ENCODE measurements at regions not wholly inside any gene's neighbourhood (a gene's known extent, or its start where the extent isn't known, plus 50 kb on each side); places are given as distances from the start of the nearest gene placed in this dataset.

DNA sequence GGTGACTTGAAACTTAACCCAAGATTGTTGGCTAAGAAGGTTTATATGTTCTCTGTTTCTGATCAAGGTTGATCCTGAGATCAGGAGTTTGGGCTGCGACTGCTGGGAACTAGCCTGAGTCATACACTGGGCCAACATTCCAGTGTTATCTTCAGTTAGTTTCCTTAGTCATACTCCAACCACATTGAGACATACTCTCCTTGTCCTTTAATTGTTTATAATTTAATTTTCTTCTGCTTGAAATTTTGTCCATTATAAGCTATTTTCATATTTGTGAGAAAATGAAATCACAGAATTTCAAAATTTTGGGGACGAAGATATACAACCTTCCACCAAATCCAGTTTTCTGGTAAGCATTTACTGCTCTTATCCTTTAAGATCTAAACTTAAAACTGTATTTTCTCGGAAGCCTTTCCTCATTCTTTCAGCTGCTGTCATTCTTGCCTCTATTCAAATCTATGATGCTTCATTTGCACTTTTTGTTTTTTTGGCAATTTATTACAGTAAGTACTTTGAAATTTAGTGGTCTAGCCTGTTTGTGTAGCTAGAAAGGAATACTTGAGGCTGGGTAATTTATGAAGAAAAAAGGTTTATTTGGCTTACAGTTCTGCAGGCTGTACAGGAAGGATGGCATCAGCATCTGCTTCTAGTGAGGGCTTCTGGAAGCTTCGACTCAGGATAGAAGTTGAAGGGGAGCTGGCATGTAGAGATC is 63.4 kb upstream of the POT1 start:
- Mint-ChIP-seq H3K27me3 (no peaks in the 10 kb centered on the region), H3K36me3 (no peaks in the 10 kb centered on the region), H3K27ac (no peak overlapping the region), H3K4me1 (no peaks in the 10 kb centered on the region), H3K9me3 (peaks cover 4 to 16% (median 10%) of the 10 kb centered on the region in 7 donors), H3K4me3 (no peak overlapping the region)
- no peak for DNase-seq
- no peak for ATAC-seq (ENCODE audit: low read depth in 2 of 2)

DNA sequence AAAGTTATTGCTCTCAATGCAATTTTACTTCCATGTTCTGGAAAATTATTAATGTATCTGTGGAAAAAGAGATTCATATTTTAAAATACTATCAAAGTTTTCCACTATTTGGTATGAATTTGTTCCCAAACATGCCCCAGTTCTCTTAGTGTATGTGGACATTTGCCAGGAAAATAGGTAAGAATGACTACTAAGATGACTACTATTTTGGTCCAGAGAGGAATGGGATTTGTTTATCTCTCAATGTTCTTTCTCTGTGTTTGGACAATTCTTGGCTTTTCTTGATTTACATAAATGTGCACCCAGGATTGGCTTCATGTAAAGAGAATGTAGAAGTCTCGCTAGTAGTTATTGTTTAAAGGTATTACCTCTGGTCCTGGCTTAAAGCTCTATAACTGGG is 60.3 kb upstream of the POT1 start:
- no peak for DNase-seq
- no peak for ATAC-seq (ENCODE audit: low read depth in 2 of 2)
- H3K4me3 Mint-ChIP-seq = no peak overlapping the region
- H3K9me3 Mint-ChIP-seq = peaks cover 0 to 10% (median 4%) of the 10 kb centered on the region in 7 donors
- no peaks in the 10 kb centered on the region for H3K4me1 Mint-ChIP-seq
- H3K27ac Mint-ChIP-seq = no peak overlapping the region
- H3K36me3 Mint-ChIP-seq = no peaks in the 10 kb centered on the region
- H3K27me3 Mint-ChIP-seq = no peaks in the 10 kb centered on the region

Measured in naive B cell (primary cell).